Activated naive CD8-positive, alpha-beta T cell treated with anti-CD3 and anti-CD28 coated beads for 36 hours (primary cell): ENCODE measurements at regions not wholly inside any gene's neighbourhood (a gene's known extent, or its start where the extent isn't known, plus 50 kb on each side); places are given as distances from the start of the nearest gene placed in this dataset.
A peak's percentile ranks its signal among the peaks of the same experiment; 100 is the strongest.

ENCODE experiments used
- DNase-seq: peaks from one replicate; pipeline ENCODE4 v3.0.0; 2021
- H3K27ac Mint-ChIP-seq: one replicate; pipeline ENCODE4 v1.8.0; 2022; ENCODE audit warnings: mild to moderate bottlenecking, moderate library complexity, mixed read lengths
- H3K27me3 Mint-ChIP-seq: one replicate; pipeline ENCODE4 v1.8.0; 2022; ENCODE audit warnings: mild to moderate bottlenecking, mixed read lengths
- H3K36me3 Mint-ChIP-seq: one replicate; pipeline ENCODE4 v1.8.0; 2021; ENCODE audit warnings: mild to moderate bottlenecking, mixed read lengths
- H3K4me1 Mint-ChIP-seq: one replicate; pipeline ENCODE4 v1.8.0; 2021; ENCODE audit warnings: mixed read lengths
- H3K4me3 Mint-ChIP-seq: one replicate; pipeline ENCODE4 v1.8.0; 2022; ENCODE audit warnings: mild to moderate bottlenecking, moderate library complexity, mixed read lengths
- H3K9me3 Mint-ChIP-seq: one replicate; pipeline ENCODE4 v1.8.0; 2022; ENCODE audit warnings: mixed read lengths

DNA sequence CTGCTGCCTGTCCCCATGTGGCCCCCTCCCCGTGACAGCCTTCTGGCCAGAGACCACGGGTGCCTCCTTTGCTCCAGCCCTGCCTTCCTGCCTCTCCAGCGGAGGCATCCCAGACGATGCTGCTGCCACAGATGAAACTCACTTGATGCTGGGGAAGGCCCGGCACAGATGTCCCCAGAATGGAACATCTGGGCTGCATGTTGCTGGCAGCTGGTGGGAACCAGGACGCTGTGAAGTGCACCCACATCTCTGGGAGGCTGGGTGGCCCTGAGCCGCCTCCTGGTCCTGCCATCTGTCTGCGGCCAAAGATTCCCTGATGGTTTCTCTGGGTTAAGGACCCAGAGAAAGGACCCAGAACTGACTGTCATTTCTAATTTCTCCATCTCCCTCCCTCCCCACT, 51.9 kb upstream of the PTPRS start:
- DNase-seq = no peak
- no peaks in the 10 kb centered on the region for H3K4me1 Mint-ChIP-seq
- peaks cover 7% of the 10 kb centered on the region for H3K9me3 Mint-ChIP-seq
- H3K27me3 Mint-ChIP-seq = peaks cover 86% of the 10 kb centered on the region
- no peaks in the 10 kb centered on the region for H3K36me3 Mint-ChIP-seq
- no peak overlapping the region for H3K27ac Mint-ChIP-seq
- H3K4me3 Mint-ChIP-seq = no peak overlapping the region

DNA sequence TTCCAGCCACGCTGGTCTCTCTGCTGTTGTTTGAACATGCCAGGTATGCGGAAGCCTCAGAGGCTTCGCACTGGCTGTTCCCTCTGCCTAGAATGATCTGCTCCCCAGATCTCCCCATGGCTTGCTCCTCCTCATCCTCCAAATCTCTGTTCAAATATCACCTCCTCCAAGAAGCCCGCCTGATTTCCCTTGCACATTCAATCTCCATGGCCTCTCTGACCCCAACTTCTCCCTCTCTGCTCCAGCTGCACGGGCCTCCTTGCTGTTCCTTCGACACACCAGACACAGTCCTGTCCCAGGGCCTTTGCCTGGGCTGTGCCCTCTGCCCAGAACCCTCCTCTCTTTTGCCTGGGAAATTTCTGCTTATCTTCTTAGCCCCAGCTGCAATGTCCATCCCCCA, 52.5 kb upstream of the PTPRS start:
- Mint-ChIP-seq H3K4me3 (no peak overlapping the region), H3K27me3 (peaks cover 86% of the 10 kb centered on the region), H3K27ac (no peak overlapping the region), H3K36me3 (no peaks in the 10 kb centered on the region), H3K9me3 (peaks cover 6% of the 10 kb centered on the region), H3K4me1 (no peaks in the 10 kb centered on the region)
- no peak for DNase-seq

DNA sequence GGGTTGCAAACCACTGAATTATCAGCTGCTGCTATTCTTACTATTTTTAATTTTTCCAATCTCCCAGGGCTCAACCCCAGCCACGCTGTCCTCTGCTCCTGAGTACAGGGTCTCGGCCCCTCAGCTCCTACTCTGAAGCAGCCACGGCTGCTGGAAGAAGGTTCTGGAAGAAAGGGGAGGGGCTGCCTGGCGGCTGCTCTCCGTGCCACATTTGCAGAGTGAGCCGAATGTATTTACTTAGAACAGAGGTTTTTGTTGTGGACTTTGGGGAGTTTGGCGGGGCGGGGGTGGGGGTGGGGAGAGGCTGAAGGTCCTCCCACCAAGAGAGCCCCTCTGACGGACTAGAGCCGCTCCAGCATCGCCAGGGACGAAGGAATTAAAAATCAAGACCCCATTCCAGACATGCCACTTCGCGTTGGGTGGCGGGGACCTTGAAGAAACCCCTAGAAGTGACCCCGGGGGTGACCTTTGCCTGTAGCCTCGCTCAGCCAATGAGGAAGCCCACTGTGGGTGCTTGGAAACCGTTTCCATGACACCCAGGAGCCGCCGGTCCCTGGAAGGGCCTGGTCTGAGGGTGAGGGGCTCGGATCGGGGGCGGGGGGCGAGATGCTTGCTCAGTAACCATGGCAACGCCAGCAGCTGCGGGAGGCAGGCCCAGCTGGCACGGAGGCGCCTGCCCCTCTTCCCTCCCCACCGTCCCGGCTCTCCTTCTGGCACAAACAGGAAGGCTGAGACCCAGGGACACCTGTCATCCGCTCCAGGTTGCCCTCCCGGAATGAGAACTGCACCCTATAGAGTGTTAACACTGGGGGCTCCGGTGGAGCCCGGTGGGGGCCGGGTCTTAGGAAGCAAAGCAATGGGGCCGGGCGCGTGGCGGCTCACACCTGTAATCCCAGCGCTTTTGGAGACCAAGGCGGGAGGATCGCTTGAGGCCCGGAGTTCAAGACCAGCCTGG, 54.2 kb upstream of the PTPRS start:
- no peak for DNase-seq
- H3K9me3 Mint-ChIP-seq = peaks cover 2% of the 10 kb centered on the region
- no peaks in the 10 kb centered on the region for H3K4me1 Mint-ChIP-seq
- H3K4me3 Mint-ChIP-seq = no peak overlapping the region
- no peak overlapping the region for H3K27ac Mint-ChIP-seq
- no peaks in the 10 kb centered on the region for H3K36me3 Mint-ChIP-seq
- H3K27me3 Mint-ChIP-seq = peaks cover 88% of the 10 kb centered on the region

DNA sequence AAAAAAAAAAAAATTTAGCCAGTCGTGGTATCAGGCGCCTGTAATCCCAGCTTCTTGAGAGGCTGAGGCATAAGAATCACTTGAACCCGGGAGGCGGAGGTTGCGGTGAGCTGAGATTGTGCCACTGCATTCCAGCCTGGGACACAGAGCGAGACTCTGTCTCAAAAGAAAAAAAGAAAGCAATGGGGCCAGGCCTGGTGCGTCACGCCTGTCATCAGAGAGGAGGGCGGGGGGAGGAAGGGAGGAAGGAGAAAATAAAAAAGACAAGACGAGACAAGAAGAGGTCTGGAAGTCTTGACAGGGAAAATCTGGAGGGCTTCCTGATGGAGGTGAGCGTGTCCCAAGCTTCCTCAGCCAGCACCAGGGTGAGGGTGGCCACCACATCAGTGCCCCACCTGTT, 54.9 kb upstream of the PTPRS start:
- Mint-ChIP-seq H3K36me3 (no peaks in the 10 kb centered on the region), H3K9me3 (peaks cover 2% of the 10 kb centered on the region), H3K27ac (no peak overlapping the region), H3K4me3 (no peak overlapping the region), H3K27me3 (peaks cover 86% of the 10 kb centered on the region), H3K4me1 (no peaks in the 10 kb centered on the region)
- DNase-seq = no peak

DNA sequence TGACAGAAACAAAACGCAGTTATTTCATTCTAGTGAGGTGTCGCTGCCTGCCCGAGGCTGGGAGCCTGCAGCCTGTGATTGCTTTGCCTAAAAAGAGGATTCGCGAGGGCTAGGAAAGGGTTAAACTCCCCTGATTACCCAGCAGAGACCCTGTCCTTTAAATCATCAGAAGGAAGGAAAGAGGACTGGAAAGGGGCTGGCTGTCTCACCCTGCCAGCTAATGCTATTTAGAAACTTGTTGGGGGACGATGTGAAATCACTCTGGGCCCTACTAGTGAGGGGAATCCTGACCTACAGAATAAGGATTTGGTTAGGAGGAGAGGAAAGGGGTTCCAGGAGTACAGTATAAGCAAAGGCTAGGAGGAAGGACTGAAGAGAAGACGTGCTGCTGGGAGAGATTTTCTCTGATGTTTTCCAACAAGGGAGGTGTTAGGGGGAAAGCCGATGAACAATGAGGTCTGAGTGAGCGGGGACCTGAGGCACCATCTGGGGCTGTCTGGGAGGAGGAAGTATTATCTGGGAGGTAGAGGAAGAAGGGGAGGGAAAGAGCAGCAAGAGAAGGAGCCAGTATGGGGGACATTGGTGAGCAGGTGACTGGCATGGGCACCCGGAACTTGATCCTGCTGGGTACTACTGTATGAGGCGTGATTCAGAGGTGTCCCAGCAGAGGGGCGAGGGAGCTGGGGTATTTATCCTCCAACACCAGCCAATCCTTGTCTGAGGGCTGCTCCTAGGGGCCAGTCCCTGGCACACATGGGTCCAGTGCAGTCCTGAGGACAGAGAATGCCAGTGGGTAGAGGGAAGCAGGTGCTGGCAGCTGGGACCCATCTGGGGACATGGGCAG, 55.7 kb upstream of the PTPRS start:
- Mint-ChIP-seq H3K4me1 (no peaks in the 10 kb centered on the region), H3K36me3 (no peaks in the 10 kb centered on the region), H3K27ac (no peak overlapping the region), H3K9me3 (peaks cover 2% of the 10 kb centered on the region), H3K4me3 (no peak overlapping the region), H3K27me3 (peaks cover 86% of the 10 kb centered on the region)
- DNase-seq = no peak

DNA sequence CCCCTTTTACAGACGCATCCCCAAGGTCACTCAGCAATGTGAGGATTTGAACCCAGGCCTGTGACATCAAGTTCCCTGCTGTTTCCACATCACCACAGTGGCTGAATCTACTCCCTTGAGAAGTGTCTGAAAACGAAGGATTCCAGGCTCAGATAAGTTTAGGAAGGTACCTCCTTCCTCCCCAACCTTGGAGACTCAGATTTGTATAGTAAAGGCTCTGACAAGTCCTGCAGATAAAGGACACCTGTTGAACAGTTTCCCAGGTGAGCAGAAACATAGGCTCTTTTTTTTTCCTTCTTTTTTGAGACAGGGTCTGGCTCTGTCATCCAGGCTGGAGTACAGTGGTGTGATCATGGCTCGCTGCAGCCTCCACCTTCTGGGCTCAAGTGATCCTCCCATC, 56.4 kb upstream of the PTPRS start:
- Mint-ChIP-seq H3K27me3 (peaks cover 85% of the 10 kb centered on the region), H3K4me3 (no peak overlapping the region), H3K27ac (no peak overlapping the region), H3K36me3 (no peaks in the 10 kb centered on the region), H3K4me1 (no peaks in the 10 kb centered on the region), H3K9me3 (peaks cover 3% of the 10 kb centered on the region)
- DNase-seq = no peak

DNA sequence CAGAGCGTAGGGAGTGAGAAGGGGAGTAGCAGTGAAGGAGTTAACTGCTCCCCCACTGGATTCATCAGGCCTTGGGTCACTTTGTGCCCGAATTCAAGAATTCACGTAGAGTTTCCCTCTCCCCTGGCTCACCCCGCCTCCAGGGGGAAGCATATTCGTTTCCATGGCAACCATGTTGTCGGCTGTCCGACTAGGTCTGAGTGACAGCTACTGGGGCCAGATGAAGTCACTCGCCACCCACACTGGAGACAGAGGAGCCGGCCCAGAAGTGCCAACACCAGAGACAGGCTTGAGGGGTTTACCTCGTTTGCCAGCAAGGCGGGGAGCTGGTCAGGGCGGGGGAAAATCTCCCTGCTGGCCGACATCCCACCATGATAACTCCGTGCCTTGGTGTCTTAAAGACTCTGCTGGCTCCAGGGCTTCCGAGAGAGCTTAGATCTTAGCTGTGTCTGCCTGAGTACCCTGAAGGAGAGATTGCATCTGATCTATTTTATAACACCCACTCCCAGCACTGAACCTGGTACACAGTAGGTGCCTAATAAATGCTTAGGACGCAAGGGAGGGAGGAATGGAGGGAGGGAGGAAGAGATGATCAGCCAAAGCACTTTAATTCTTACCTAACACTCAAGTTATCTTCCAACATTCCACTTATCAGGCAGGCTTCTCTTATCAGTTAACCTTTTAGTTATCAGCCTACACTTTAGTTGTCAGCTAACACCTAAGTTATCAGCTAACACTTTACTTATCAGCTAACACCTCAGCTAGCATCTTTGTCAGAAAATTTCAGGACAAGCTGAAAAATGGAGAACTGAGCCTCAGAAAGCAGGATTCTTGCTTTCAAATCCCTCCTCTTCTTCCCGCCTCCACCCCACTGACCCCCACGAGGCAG, 57.2 kb upstream of the ZNRF4 start:
- H3K27me3 Mint-ChIP-seq = peaks cover 74% of the 10 kb centered on the region
- peak; percentile 2 for DNase-seq
- no peak overlapping the region for H3K27ac Mint-ChIP-seq
- no peak overlapping the region for H3K4me3 Mint-ChIP-seq
- H3K4me1 Mint-ChIP-seq = no peaks in the 10 kb centered on the region
- no peaks in the 10 kb centered on the region for H3K36me3 Mint-ChIP-seq
- peaks cover 3% of the 10 kb centered on the region for H3K9me3 Mint-ChIP-seq

DNA sequence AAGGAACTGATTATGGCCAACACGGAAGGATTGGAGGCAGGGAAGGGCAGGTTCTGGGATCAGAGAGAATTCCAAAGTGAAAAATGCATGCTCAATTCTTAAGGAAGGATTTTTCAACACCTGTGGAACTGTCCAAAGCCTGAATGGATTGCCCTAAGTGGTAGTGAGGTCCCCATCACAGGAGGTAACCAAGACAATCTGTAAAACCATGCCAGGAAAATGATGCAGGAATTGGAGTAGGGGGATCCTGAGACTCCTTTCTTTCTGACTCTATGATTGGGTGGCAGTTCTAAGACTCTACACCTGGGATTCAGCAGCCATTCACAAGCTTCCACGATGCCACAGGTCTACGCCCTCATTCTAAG, 56.5 kb upstream of the ZNRF4 start:
- DNase-seq = no peak
- Mint-ChIP-seq H3K27ac (no peak overlapping the region), H3K4me3 (no peak overlapping the region), H3K9me3 (peaks cover 3% of the 10 kb centered on the region), H3K27me3 (peaks cover 68% of the 10 kb centered on the region), H3K36me3 (no peaks in the 10 kb centered on the region), H3K4me1 (no peaks in the 10 kb centered on the region)

DNA sequence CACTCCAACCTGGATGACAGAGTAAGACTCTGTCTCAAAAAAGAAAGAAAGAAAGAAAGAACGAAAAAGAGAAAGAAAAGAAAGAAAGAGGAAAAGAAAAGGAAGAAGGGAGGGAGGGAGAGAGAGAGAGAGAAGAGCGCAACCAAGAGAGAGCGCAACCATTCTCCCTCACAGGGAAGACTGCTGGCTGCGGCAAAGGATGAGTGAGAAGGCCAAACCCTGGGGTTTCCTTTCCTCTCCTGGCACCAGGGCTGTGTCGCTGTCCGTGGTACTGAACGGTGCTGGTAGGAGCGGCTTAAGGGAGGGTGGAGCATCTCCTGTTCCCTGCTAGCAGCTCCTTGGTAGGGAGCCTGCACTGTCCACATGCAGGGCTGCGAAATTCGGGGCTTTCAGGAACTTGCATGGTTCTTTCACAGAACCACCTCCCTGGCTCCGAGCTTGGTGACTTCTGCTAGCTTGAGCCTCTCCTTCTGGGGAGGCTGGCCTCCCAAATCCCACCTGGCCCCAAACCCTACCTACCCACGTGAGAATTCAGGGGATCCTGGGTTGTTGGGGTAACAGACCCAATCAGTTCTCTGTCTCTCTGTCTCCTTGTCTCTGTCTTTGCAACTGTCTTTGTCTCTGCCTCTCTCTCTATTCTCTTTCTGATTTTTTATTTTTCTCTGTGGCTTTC, 51.1 kb upstream of the ZNRF4 start:
- peaks cover 13% of the 10 kb centered on the region for H3K9me3 Mint-ChIP-seq
- no peaks in the 10 kb centered on the region for H3K36me3 Mint-ChIP-seq
- DNase-seq = peak; percentile 69
- peaks cover 44% of the 10 kb centered on the region for H3K27me3 Mint-ChIP-seq
- no peak overlapping the region for H3K27ac Mint-ChIP-seq
- H3K4me3 Mint-ChIP-seq = no peak overlapping the region
- no peaks in the 10 kb centered on the region for H3K4me1 Mint-ChIP-seq
